ENCODE measurements at regions not wholly inside any gene's neighbourhood (a gene's known extent, or its start where the extent isn't known, plus 50 kb on each side); places are given as distances from the start of the nearest gene placed in this dataset.

DNA sequence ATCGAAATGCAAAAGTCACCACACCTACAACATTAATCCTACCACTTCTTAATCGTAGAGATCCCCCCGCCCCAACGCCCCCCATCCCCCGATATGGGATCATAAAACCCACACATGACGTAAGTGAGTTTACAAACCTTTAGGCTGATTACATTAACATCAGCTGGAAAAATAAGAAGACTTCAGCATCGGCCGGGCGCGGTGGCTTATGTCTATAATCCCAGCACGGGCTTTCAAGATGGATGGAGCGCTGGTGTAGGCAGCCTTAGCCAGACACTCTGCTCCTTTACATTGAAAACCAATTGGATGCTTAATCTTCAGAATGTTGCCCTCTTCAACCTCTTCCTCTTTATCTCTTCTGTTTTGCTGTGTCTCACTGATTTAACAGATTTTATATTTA is 1376.0 kb downstream of the MAT2B start:
- TF ChIP-seq CTCF (IDR thresholded peaks at IDR 0.05; ENCODE audit: low read depth, low read length, missing input control) (no peak), REST (IDR thresholded peaks at IDR 0.05) (no peak), GABPA (IDR thresholded peaks at IDR 0.05 in 1 of 2, conservative IDR thresholded peaks at IDR 0.05 in 1 of 2) (no peak), SP1 (IDR thresholded peaks at IDR 0.05) (no peak)
- TF ChIP-seq, protein P1, sequence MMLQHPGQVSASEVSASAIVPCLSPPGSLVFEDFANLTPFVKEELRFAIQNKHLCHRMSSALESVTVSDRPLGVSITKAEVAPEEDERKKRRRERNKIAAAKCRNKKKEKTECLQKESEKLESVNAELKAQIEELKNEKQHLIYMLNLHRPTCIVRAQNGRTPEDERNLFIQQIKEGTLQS (IDR thresholded peaks at IDR 0.05): no peak
- TF ChIP-seq, protein P2, sequence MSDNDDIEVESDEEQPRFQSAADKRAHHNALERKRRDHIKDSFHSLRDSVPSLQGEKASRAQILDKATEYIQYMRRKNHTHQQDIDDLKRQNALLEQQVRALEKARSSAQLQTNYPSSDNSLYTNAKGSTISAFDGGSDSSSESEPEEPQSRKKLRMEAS (IDR thresholded peaks at IDR 0.05): no peak

All from liver (tissue), 3 donors.